ENCODE measurements at regions not wholly inside any gene's neighbourhood (a gene's known extent, or its start where the extent isn't known, plus 50 kb on each side); places are given as distances from the start of the nearest gene placed in this dataset.
A peak's percentile ranks its signal among the peaks of the same experiment; 100 is the strongest.

DNA sequence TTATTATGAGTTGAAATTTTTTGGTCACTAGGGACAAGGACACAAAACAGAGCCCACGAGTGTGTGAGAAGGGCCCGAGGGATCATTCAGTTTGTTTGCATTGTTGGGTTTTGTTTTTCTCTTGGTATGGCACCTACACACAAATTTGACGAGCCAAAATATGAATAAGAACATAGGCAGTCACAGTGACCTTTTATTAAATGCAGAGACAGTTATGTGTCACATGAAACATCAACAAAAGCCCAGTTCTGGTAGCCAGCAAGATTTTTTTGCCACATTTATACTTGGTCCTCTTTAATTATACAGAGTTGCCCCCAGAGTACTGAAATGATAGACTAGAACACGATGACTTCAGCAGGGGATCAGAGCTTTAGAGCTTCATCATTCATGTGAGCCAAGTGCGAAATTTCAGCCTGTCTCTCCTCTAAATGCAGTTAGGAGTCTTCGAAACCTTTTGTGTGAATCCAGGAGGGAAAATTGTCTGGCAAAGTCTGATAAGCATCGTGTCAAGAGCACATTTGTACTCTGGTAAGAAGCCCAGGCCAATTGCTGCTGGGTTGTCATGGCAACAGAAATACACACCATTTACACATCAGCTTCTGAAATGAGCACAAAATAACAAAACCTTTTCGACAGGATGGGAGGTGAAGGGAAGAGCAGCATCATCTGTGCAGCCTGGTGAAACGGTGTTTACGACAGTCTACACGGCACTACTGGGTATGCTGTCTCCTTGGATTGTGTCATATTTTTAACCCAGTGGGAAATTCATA is 79.2 kb upstream of the RIPOR2 start:
- H3K9me3 ChIP-seq, result no peaks in the 10 kb centered on the region
- no peaks in the 10 kb centered on the region for H3K27me3 Mint-ChIP-seq
- no peaks in the 10 kb centered on the region for H3K9me3 Mint-ChIP-seq
- no peaks in the 10 kb centered on the region for H3K27me3 ChIP-seq (replicated peaks in 1 of 2; ENCODE audit: control insufficient read depth in 2 of 2, extremely low read depth in 1 of 2, insufficient read depth in 2 of 2, low read length in 1 of 2)
- H3K4me3 Mint-ChIP-seq, result peak overlapping the region; percentile 43 to 55 (median 50)
- peaks cover 65 to 68% (median 65%) of the 10 kb centered on the region in 3 donors for H3K4me1 Mint-ChIP-seq
- 78% methylated on average over 3 of the region's 11 CpGs for WGBS (ENCODE audit: insufficient coverage)
- no peak overlapping the region for H3K4me3 ChIP-seq (ENCODE audit: control insufficient read depth in 1 of 2, extremely low read depth in 1 of 2, low read length in 1 of 2)
- DNase-seq, result peak in 31 of 35 experiments; percentile 33 to 87 (median 50)
- no peaks in the 10 kb centered on the region for H3K36me3 Mint-ChIP-seq
- peak overlapping the region; percentile 57 for H3K27ac ChIP-seq (ENCODE audit: low read length)
- H3K36me3 ChIP-seq (ENCODE audit: control insufficient read depth in 2 of 2, extremely low read depth in 1 of 2, insufficient read depth in 1 of 2, low read length in 1 of 2), result peaks cover 0 to 4% of the 10 kb centered on the region in 2 donors
- H3K4me1 ChIP-seq (ENCODE audit: control insufficient read depth in 1 of 2, extremely low read depth in 1 of 2, insufficient read depth in 2 of 2, low read length in 2 of 2), result peaks cover 26 to 28% of the 10 kb centered on the region in 2 experiments
- ChIA-PET POLR2A (no interaction called here), CTCF (interaction anchor here (0.6 to 4.3 kb wide), 9 partner anchors 11 to 160 kb away, joined by 3 to 29 read pairs (median 5); no protein-coding TSS in a partner anchor)
- H3K27ac Mint-ChIP-seq, result peak overlapping the region; percentile 90 to 93
- ATAC-seq (replicated peaks in 1 of 4), result peak; percentile 71 to 89 (median 77)

DNA sequence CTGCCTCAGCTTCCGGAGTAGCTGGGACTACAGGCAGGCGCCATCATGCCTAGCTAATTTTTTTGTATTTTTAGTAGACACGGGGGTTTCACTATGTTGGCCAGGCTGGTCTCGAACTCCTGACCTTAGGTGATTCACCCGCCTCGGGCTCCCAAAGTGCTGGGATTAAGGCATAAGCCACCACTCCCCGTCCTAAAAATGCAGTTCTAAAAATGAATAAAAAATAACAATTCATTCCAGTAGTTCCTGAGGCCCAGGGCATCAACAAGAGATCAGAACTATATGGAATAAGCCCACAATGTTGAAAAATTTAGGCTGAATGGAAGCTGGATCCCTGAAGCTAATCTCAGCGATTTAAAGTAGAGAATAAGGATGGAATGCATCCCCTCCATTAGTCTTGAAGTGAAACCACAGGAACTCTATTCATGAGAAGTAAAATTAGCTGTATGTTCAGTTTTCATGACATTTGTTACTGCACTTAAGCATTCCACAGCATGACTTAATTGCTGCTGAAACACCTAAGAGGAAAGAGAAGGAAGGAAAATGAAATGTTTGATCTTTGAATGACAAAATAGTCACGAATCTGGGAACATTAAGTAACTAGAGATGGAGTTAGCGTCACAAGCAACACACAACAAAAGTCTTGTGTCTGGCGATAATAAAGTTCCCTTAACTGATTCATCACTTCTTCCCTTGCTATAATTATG is 80.4 kb upstream of the RIPOR2 start:
- 90% methylated on average over 2 of the region's 11 CpGs for WGBS (ENCODE audit: insufficient coverage)
- CTCF ChIA-PET, result interaction anchor here in 1 of 2 donors (0.5 to 4.3 kb wide), 7 partner anchors 10 to 161 kb away, joined by 3 to 29 read pairs (median 5); no protein-coding TSS in a partner anchor
- no peaks in the 10 kb centered on the region for H3K27me3 Mint-ChIP-seq
- ATAC-seq (replicated peaks in 1 of 4), result no peak
- no peaks in the 10 kb centered on the region for H3K9me3 Mint-ChIP-seq
- H3K27ac Mint-ChIP-seq, result peak overlapping the region; percentile 77 to 91
- no peaks in the 10 kb centered on the region for H3K9me3 ChIP-seq
- peak overlapping the region; percentile 21 for H3K27ac ChIP-seq (ENCODE audit: low read length)
- peaks cover 17 to 24% of the 10 kb centered on the region in 2 experiments for H3K4me1 ChIP-seq (ENCODE audit: control insufficient read depth in 1 of 2, extremely low read depth in 1 of 2, insufficient read depth in 2 of 2, low read length in 2 of 2)
- H3K4me1 Mint-ChIP-seq, result peaks cover 53 to 59% (median 55%) of the 10 kb centered on the region in 3 donors
- no peak overlapping the region for H3K4me3 ChIP-seq (ENCODE audit: control insufficient read depth in 1 of 2, extremely low read depth in 1 of 2, low read length in 1 of 2)
- H3K36me3 ChIP-seq (ENCODE audit: control insufficient read depth in 2 of 2, extremely low read depth in 1 of 2, insufficient read depth in 1 of 2, low read length in 1 of 2), result peaks cover 0 to 4% of the 10 kb centered on the region in 2 donors
- no peak for DNase-seq
- H3K4me3 Mint-ChIP-seq, result peak overlapping the region in 1 of 3 donors; percentile 11
- POLR2A ChIA-PET, result no interaction called here
- H3K27me3 ChIP-seq (replicated peaks in 1 of 2; ENCODE audit: control insufficient read depth in 2 of 2, extremely low read depth in 1 of 2, insufficient read depth in 2 of 2, low read length in 1 of 2), result no peaks in the 10 kb centered on the region
- no peaks in the 10 kb centered on the region for H3K36me3 Mint-ChIP-seq

DNA sequence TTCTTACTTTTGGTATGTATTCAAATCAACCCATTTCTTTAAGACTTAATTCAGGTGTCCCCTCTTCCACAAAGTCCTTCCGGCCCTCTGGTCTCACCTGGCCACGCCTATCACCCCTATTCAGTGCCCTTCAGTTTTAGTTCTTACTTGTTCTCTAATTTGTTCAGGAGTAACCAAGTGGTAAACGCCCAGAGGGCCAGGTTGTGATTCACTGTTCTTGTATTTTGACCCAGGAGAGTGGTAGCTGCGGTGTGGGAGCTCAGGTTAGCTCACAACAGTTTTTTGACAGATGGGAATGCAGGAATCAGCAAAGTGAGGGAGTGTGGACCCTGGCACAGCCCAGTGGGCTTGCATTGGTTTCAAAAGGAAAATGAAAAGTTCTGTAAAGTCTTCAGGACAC is 81.7 kb upstream of the RIPOR2 start:
- POLR2A ChIA-PET, result interaction anchor here (0.6 to 1.2 kb wide), 6 partner anchors 8 to 160 kb away, joined by 3 to 6 read pairs (median 4); no protein-coding TSS in a partner anchor
- peak overlapping the region; percentile 8 to 63 (median 34) for H3K4me3 Mint-ChIP-seq
- no peaks in the 10 kb centered on the region for H3K27me3 Mint-ChIP-seq
- peak overlapping the region; percentile 87 to 91 for H3K27ac Mint-ChIP-seq
- no peaks in the 10 kb centered on the region for H3K9me3 ChIP-seq
- H3K27ac ChIP-seq (ENCODE audit: low read length), result peak overlapping the region; percentile 33
- H3K36me3 Mint-ChIP-seq, result no peaks in the 10 kb centered on the region
- DNase-seq (no peak), ATAC-seq (replicated peaks in 1 of 4) (peak in 1 of 4 experiments; percentile 20)
- peaks cover 0 to 4% of the 10 kb centered on the region in 2 donors for H3K36me3 ChIP-seq (ENCODE audit: control insufficient read depth in 2 of 2, extremely low read depth in 1 of 2, insufficient read depth in 1 of 2, low read length in 1 of 2)
- H3K4me1 Mint-ChIP-seq, result peaks cover 40 to 51% (median 50%) of the 10 kb centered on the region in 3 donors
- H3K4me3 ChIP-seq (ENCODE audit: control insufficient read depth in 1 of 2, extremely low read depth in 1 of 2, low read length in 1 of 2), result no peak overlapping the region
- H3K27me3 ChIP-seq (replicated peaks in 1 of 2; ENCODE audit: control insufficient read depth in 2 of 2, extremely low read depth in 1 of 2, insufficient read depth in 2 of 2, low read length in 1 of 2), result no peaks in the 10 kb centered on the region
- H3K9me3 Mint-ChIP-seq, result no peaks in the 10 kb centered on the region
- WGBS (ENCODE audit: insufficient coverage), result 81% methylated on average over 2 of the region's 4 CpGs
- CTCF ChIA-PET, result interaction anchor here (0.6 to 5.0 kb wide), 65 partner anchors 8 to 436 kb away, joined by 3 to 151 read pairs (median 4); partner anchors contain the start of genes C6orf62 (in 1 of the 2) and RIPOR2 (in 1 of the 2)
- peaks cover 17 to 24% of the 10 kb centered on the region in 2 experiments for H3K4me1 ChIP-seq (ENCODE audit: control insufficient read depth in 1 of 2, extremely low read depth in 1 of 2, insufficient read depth in 2 of 2, low read length in 2 of 2)

DNA sequence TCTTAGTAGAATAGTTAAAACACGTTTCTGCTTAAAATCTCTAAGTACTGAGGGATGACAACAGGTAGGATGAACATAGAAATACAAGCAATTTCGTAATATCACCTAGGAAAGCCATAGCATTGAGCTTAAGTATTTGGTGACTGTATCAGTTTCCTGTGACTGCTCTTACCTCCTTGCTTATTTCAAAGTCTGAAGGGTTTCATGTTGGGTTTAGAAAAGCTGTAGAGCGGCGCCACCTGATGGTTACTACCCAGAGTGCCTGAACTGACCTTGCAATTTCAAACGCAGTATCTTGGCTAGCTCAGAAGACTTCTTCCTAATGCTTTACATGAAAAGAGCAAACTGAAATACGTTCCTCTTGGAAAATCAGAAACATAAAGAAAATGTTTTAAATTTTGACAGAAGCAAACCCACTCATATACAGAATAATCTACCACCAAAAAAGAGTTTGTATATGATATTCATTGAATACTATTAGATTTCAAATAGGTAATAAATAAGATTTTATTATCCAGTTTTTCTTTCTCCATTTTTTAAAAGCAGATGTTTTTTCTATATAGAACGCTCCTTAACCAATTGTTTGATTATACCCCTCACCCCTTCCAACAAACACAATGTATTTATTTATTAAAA is 82.3 kb upstream of the RIPOR2 start:
- Histone ChIP-seq H3K36me3 (ENCODE audit: control insufficient read depth in 2 of 2, extremely low read depth in 1 of 2, insufficient read depth in 1 of 2, low read length in 1 of 2) (peaks cover 0 to 4% of the 10 kb centered on the region in 2 donors), H3K4me3 (ENCODE audit: control insufficient read depth in 1 of 2, extremely low read depth in 1 of 2, low read length in 1 of 2) (no peak overlapping the region), H3K9me3 (no peaks in the 10 kb centered on the region), H3K27ac (ENCODE audit: low read length) (peak overlapping the region; percentile 33), H3K27me3 (replicated peaks in 1 of 2; ENCODE audit: control insufficient read depth in 2 of 2, extremely low read depth in 1 of 2, insufficient read depth in 2 of 2, low read length in 1 of 2) (no peaks in the 10 kb centered on the region), H3K4me1 (ENCODE audit: control insufficient read depth in 1 of 2, extremely low read depth in 1 of 2, insufficient read depth in 2 of 2, low read length in 2 of 2) (peaks cover 17 to 24% of the 10 kb centered on the region in 2 experiments)
- CTCF ChIA-PET, result interaction anchor here (0.6 to 5.0 kb wide), 71 partner anchors 9 to 437 kb away, joined by 3 to 151 read pairs (median 4); partner anchors contain the start of genes C6orf62 (in 1 of the 2) and RIPOR2 (in 1 of the 2)
- peak; percentile 76 to 95 (median 91) for ATAC-seq (replicated peaks in 1 of 4)
- WGBS (ENCODE audit: insufficient coverage), result 21% methylated on average over 3 of the region's 7 CpGs
- Mint-ChIP-seq H3K9me3 (no peaks in the 10 kb centered on the region), H3K27me3 (no peaks in the 10 kb centered on the region), H3K4me3 (peak overlapping the region in 2 of 3 donors; percentile 34 to 63), H3K36me3 (no peaks in the 10 kb centered on the region), H3K27ac (peak overlapping the region; percentile 87 to 91), H3K4me1 (peaks cover 39 to 48% (median 44%) of the 10 kb centered on the region in 3 donors)
- POLR2A ChIA-PET, result interaction anchor here (0.6 to 1.2 kb wide), 10 partner anchors 9 to 300 kb away, joined by 3 to 6 read pairs (median 4); no protein-coding TSS in a partner anchor
- DNase-seq, result peak; percentile 55 to 92 (median 80)

DNA sequence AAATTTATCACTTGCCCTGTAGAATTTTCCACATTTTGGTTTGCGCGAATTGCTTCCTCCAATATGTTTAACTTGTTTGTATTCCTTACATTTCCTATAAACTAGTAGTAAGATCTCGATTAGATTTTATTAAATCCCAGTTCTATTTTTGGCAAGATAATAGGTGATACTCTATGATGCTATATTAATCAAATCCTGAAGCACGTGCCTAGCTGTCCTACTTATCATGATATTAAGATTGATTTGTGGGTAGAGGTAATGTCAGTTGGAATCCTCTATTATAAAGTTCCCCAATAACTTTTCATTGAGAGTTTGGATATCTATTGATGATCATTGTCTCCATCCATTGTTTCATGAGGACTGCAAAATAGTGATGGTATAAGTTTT is 82.8 kb upstream of the RIPOR2 start:
- ChIA-PET POLR2A (interaction anchor here in 1 of 2 donors (0.6 kb wide), 3 partner anchors 84 to 301 kb away, joined by 3 to 5 read pairs (median 4); no protein-coding TSS in a partner anchor), CTCF (interaction anchor here (0.6 to 5.0 kb wide), 50 partner anchors 8 to 438 kb away, joined by 3 to 151 read pairs (median 5); partner anchors contain the start of genes C6orf62 (in 1 of the 2) and RIPOR2 (in 1 of the 2))
- Histone ChIP-seq H3K9me3 (no peaks in the 10 kb centered on the region), H3K27me3 (replicated peaks in 1 of 2; ENCODE audit: control insufficient read depth in 2 of 2, extremely low read depth in 1 of 2, insufficient read depth in 2 of 2, low read length in 1 of 2) (no peaks in the 10 kb centered on the region), H3K4me1 (ENCODE audit: control insufficient read depth in 1 of 2, extremely low read depth in 1 of 2, insufficient read depth in 2 of 2, low read length in 2 of 2) (peaks cover 17 to 21% of the 10 kb centered on the region in 2 experiments), H3K36me3 (ENCODE audit: control insufficient read depth in 2 of 2, extremely low read depth in 1 of 2, insufficient read depth in 1 of 2, low read length in 1 of 2) (peaks cover under 1 to 6% of the 10 kb centered on the region in 2 donors), H3K27ac (ENCODE audit: low read length) (no peak overlapping the region), H3K4me3 (ENCODE audit: control insufficient read depth in 1 of 2, extremely low read depth in 1 of 2, low read length in 1 of 2) (no peak overlapping the region)
- no peaks in the 10 kb centered on the region for H3K27me3 Mint-ChIP-seq
- peaks cover 39 to 43% (median 40%) of the 10 kb centered on the region in 3 donors for H3K4me1 Mint-ChIP-seq
- no CpG with 5 or more reads among the region's 4 CpGs for WGBS (ENCODE audit: insufficient coverage)
- H3K4me3 Mint-ChIP-seq, result no peak overlapping the region
- no peak overlapping the region for H3K27ac Mint-ChIP-seq
- H3K36me3 Mint-ChIP-seq, result no peaks in the 10 kb centered on the region
- no peak for ATAC-seq (replicated peaks in 1 of 4)
- no peak for DNase-seq
- no peaks in the 10 kb centered on the region for H3K9me3 Mint-ChIP-seq
